ENCODE measurements at regions not wholly inside any gene's neighbourhood (a gene's known extent, or its start where the extent isn't known, plus 50 kb on each side); places are given as distances from the start of the nearest gene placed in this dataset.

DNA sequence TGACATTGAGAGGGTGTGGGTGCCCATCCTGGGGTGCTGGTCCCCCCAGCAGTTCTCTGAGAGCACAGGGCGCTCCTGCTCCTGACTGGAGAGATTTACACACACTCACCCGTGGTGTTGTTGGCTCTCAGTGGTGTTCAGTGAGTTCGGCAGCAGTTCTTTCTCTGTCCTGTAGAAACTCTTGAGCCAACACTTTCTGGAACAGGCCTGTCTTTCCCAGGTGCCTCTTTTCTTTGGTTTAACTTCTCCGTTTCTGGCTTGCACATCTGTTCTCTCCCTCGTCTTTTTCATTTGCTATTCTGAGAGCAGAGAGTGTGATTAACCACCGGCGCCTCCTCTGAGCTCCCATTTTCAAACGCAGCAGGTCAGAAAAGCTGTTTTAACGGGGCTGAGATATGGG lies 284.5 kb downstream of the IRX2 start:
- H3K4me3 ChIP-seq (ENCODE audit: low read length), result no peak overlapping the region
- TF ChIP-seq, protein P1, sequence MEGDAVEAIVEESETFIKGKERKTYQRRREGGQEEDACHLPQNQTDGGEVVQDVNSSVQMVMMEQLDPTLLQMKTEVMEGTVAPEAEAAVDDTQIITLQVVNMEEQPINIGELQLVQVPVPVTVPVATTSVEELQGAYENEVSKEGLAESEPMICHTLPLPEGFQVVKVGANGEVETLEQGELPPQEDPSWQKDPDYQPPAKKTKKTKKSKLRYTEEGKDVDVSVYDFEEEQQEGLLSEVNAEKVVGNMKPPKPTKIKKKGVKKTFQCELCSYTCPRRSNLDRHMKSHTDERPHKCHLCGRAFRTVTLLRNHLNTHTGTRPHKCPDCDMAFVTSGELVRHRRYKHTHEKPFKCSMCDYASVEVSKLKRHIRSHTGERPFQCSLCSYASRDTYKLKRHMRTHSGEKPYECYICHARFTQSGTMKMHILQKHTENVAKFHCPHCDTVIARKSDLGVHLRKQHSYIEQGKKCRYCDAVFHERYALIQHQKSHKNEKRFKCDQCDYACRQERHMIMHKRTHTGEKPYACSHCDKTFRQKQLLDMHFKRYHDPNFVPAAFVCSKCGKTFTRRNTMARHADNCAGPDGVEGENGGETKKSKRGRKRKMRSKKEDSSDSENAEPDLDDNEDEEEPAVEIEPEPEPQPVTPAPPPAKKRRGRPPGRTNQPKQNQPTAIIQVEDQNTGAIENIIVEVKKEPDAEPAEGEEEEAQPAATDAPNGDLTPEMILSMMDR (conservative IDR thresholded peaks at IDR 0.05; ENCODE audit: low read length), result no peak
- DNase-seq (ENCODE audit: low read depth), result no peak

GRCh38 chr5:2465383-2465782 lies 286.1 kb downstream of the IRX2 start:
- no peak for DNase-seq (ENCODE audit: low read depth)
- no peak overlapping the region for H3K4me3 ChIP-seq (ENCODE audit: low read length)
- TF ChIP-seq, protein P1 (conservative IDR thresholded peaks at IDR 0.05; ENCODE audit: low read length), result no peak

- H3K4me3 ChIP-seq (ENCODE audit: low read length), result no peak overlapping the region
- DNase-seq (ENCODE audit: low read depth), result no peak
- TF ChIP-seq, protein P1 (conservative IDR thresholded peaks at IDR 0.05; ENCODE audit: low read length), result no peak
Measured at GRCh38 chr5:2464141-2464540, 287.3 kb downstream of the IRX2 start.

- TF ChIP-seq, protein P1 (conservative IDR thresholded peaks at IDR 0.05; ENCODE audit: low read length), result no peak
- no peak overlapping the region for H3K4me3 ChIP-seq (ENCODE audit: low read length)
- no peak for DNase-seq (ENCODE audit: low read depth)
Measured at GRCh38 chr5:2461701-2462691, 289.5 kb downstream of the IRX2 start.

DNA sequence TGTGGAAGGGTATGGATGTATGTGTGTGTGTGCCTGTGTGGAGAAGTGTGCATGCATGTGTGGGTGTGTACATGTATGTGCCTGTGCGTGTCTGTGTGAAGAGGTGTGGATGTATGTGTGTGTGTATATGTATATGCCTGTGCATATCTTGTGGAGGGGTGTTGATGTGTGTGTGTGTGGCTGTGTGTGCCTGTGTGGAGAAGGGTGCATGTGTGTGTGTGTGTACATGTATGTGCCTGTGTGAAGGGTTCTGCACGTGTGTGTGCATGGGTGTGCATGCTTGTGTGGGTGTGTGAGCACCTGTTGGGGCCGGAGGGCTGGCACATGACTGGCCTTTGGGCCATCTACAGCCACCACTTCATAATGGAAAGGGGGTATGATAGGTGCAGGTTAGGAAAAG lies 291.4 kb downstream of the IRX2 start:
- TF ChIP-seq, protein P1 (conservative IDR thresholded peaks at IDR 0.05; ENCODE audit: low read length), result no peak
- no peak overlapping the region for H3K4me3 ChIP-seq (ENCODE audit: low read length)
- DNase-seq (ENCODE audit: low read depth), result no peak

DNA sequence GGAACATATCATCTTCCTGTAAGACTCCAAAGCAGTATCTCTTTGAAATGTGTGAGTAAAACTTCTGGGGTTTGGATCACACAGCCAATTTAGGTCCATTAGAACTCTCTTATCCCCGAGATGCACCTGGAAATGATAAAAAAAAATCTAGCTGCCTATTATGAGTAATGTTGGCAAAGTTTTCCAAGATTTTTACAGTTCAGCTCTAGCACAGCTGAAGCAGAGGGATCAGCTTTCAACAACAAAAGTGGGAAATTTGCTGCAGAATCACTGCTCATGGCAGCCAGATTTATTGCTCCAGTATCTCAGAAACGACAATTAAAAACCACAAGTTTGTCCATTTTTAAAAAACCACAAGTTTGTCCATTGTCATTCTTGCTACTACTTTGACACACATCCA lies 292.2 kb downstream of the IRX2 start:
- no peak overlapping the region for H3K4me3 ChIP-seq (ENCODE audit: low read length)
- TF ChIP-seq, protein P1 (conservative IDR thresholded peaks at IDR 0.05; ENCODE audit: low read length), result no peak
- DNase-seq (ENCODE audit: low read depth), result no peak

- DNase-seq (ENCODE audit: low read depth), result no peak
- H3K4me3 ChIP-seq (ENCODE audit: low read length), result no peak overlapping the region
- TF ChIP-seq, protein P1 (conservative IDR thresholded peaks at IDR 0.05; ENCODE audit: low read length), result no peak
Measured at GRCh38 chr5:2455878-2456277, 295.6 kb downstream of the IRX2 start.

Measured in AG10803 (cell line).